GM12878 (cell line): ENCODE measurements at regions not wholly inside any gene's neighbourhood (a gene's known extent, or its start where the extent isn't known, plus 50 kb on each side); places are given as distances from the start of the nearest gene placed in this dataset.

Experiments
- ATAC-seq: fragments of 200-7000 bp; cut with Tn5 transposase; 3 replicates; pipeline ENCODE4 v1.9.1; 2020; ENCODE audit warnings: mild to moderate bottlenecking, moderate library complexity
- BruUV-seq: library from RNA; stranded (reverse); fragments of 400-500 nt; replicated peaks from 2 replicates; lab custom pipeline; 2021; lab: Mats Ljungman, UMichigan
- CTCF ChIA-PET: fragments of 300-600 bp; sonication (Branson Sonifier 250); formaldehyde crosslinking; extraction: SDS; loops from one replicate; lab custom pipeline; 2021; ENCODE audit warnings: inconsistent platforms; lab: Yijun Ruan, JAX
- POLR2A ChIA-PET: fragments of 350-600 bp; formaldehyde crosslinking; extraction: SDS; loops from one replicate; lab custom pipeline; 2021; ENCODE audit warnings: inconsistent platforms; lab: Charles Lee
- RAD21 ChIA-PET: fragments of 300-600 bp; sonication (Branson Sonifier 250); formaldehyde crosslinking; loops from one replicate; lab custom pipeline; 2023; ENCODE audit warnings: antibody characterized with exemption; ENCODE audit not compliant: unreplicated experiment; lab: Charles Lee
- SMC1A ChIA-PET: fragments of 300-600 bp; sonication (Branson Sonifier 250); formaldehyde crosslinking; loops from one replicate; lab custom pipeline; 2023; ENCODE audit not compliant: unreplicated experiment, uncharacterized antibody; lab: Charles Lee
- DNase-seq: peaks from one replicate; pipeline ENCODE4 v3.0.0-alpha.2; 2011; ENCODE audit warnings: low read depth, low spot score
- FAIRE-seq: peaks from 3 replicates; lab custom pipeline; 2011; peaks lifted over from hg19 to GRCh38; lab: Jason Lieb, UNC
- H2AFZ ChIP-seq: 2 replicates; pipeline ENCODE4 v1.6.0; 2011; ENCODE audit warnings: low read depth, low read length, control low read depth; ENCODE audit not compliant: control insufficient read depth
- H3K27ac ChIP-seq: 2 replicates; pipeline ENCODE4 v1.5.1; 2011; ENCODE audit warnings: control low read depth; ENCODE audit not compliant: control insufficient read depth, insufficient read depth
- H3K27me3 ChIP-seq, 2 experiments: replicated peaks in 1 of 2; 2 replicates each; pipeline versions ENCODE4 v1.6.0 to v1.6.1; 2011; ENCODE audit warnings: low read length in 1 of 2; ENCODE audit not compliant: control insufficient read depth in 2 of 2, insufficient read depth in 2 of 2
- H3K36me3 ChIP-seq, 2 experiments: 2 replicates each; pipeline ENCODE4 v1.5.1; 2011; ENCODE audit warnings: low read length in 1 of 2; ENCODE audit not compliant: control insufficient read depth in 2 of 2, insufficient read depth in 2 of 2
- H3K4me1 ChIP-seq: 2 replicates; pipeline ENCODE4 v1.6.1; 2011; ENCODE audit warnings: mild to moderate bottlenecking, low read length, moderate library complexity, mixed read lengths; ENCODE audit not compliant: control insufficient read depth, insufficient read depth
- H3K4me2 ChIP-seq: 2 replicates; pipeline ENCODE4 v1.6.0; 2011; ENCODE audit warnings: control low read depth; ENCODE audit not compliant: control insufficient read depth, insufficient read depth
- H3K4me3 ChIP-seq: fragments of 200-600 bp; sonication (generic); 2 replicates; pipeline ENCODE4 v1.5.1; 2016
- H3K79me2 ChIP-seq: 2 replicates; pipeline ENCODE4 v1.6.0; 2011; ENCODE audit warnings: low read length; ENCODE audit not compliant: control insufficient read depth, insufficient read depth
- H3K9ac ChIP-seq: 2 replicates; pipeline ENCODE4 v1.8.0; 2011; ENCODE audit warnings: low read length, control low read depth, mixed read lengths; ENCODE audit not compliant: control insufficient read depth, insufficient read depth
- H3K9me3 ChIP-seq: replicated peaks from 3 replicates; pipeline ENCODE4 v1.5.1; 2011; ENCODE audit warnings: mild to moderate bottlenecking, low read length; ENCODE audit not compliant: control insufficient read depth, insufficient read depth
- H4K20me1 ChIP-seq: 2 replicates; pipeline ENCODE4 v1.6.0; 2011; ENCODE audit not compliant: control insufficient read depth, insufficient read depth
- ASH2L ChIP-seq: fragments of 300-600, 200-600 bp; sonication (generic); IDR thresholded peaks from 2 replicates; pipeline ENCODE4 v1.6.1; 2017; ENCODE audit warnings: low read depth, mild to moderate bottlenecking, borderline replicate concordance
- BMI1 ChIP-seq: fragments of 450-650 bp; IDR thresholded peaks from 2 replicates; pipeline ENCODE4 v1.6.1; 2016; ENCODE audit warnings: mild to moderate bottlenecking, moderate library complexity, borderline replicate concordance
- RBBP5 ChIP-seq: fragments of 200-600 bp; sonication (generic); conservative IDR thresholded peaks from 2 replicates; pipeline ENCODE4 v1.6.1; 2016
- SPI1 ChIP-seq: IDR thresholded peaks from 2 replicates; pipeline ENCODE4 v1.6.1; 2011; ENCODE audit warnings: low read depth, mild to moderate bottlenecking, low read length, moderate library complexity, borderline replicate concordance; ENCODE audit not compliant: insufficient read depth
- ZZZ3 ChIP-seq: IDR thresholded peaks from 2 replicates; pipeline ENCODE4 v1.6.1; 2011; ENCODE audit warnings: low read depth; ENCODE audit not compliant: control insufficient read depth, insufficient read length
- WGBS: methylation state at CpG from one replicate; pipeline ENCODE4 v1.1.6; 2016; ENCODE audit warnings: low lambda C conversion rate; ENCODE audit not compliant: insufficient replicate concordance, insufficient coverage; ENCODE audit errors: missing lambda C conversion rate; 5-methylcytosine and 5-hydroxymethylcytosine counted together
- in situ Hi-C: fragments of 300-500 bp; cut with MboI; formaldehyde crosslinking; loops from 9 replicates; pipeline ENCODE4 v1.14.3; 2018; ENCODE audit warnings: mixed read lengths
- intact Hi-C: fragments of 100-400 bp; cut with micrococcal nuclease; formaldehyde crosslinking; loops from one replicate; pipeline ENCODE4 v1.14.2; 2022; ENCODE audit not compliant: unreplicated experiment

DNA sequence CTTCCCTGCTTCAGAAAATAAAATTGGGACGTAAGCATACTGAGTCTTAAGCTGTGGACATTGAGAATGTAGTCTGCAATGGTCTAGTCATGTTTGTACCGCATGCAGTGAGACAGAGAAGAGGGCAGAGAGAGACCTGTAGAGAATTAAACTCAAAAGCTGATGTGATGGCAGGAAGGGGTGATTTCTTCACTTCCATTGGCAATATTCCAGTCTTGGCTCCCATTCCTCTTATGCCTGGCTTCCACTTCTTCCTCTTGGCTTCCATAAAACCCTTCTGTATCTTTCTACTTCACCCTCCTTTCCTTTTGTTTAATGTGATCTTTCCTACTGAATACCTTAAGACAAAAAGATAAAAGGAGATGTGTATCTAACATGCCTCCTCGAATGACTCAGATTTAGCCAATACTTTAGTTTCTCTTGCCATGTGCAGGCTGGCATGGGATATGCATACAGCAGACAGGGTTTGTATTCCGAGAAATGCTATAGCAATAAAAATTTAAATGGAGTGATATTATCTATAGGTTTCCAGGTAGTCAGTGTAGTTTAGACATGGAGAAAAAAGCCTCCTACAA lies 423.1 kb upstream of the DYNLRB2 start (continued):
- TF ChIP-seq ZZZ3 (no peak), RBBP5 (no peak)

GRCh38 chr16:80116711-80117110 lies 424.1 kb upstream of the DYNLRB2 start:
- ChIA-PET RAD21 (no interaction called here), CTCF (no interaction called here)
- no peaks in the 10 kb centered on the region for H3K36me3 ChIP-seq

DNA sequence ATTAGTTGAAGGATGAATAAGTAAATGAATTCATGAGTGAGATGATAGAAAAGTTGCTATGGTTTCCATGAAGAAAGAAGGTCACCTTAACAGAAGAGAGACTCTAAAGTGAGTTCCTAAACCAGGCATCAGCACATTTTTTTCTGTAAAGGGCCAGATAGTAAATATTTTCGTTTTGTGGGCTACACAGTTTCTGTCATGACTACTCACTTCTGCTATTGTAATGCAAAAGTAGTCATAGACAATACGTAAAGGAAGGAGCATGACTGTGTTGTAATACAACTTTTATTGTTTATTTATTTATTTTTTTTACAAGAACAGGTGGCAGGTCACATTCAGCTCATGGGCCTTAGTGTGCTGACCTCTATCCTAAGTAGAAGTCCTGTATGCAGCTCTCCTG lies 426.1 kb upstream of the DYNLRB2 start:
- no peaks in the 10 kb centered on the region for H4K20me1 ChIP-seq
- POLR2A ChIA-PET, result no interaction called here

More at GRCh38 chr16:80116711-80117110, 424.1 kb upstream of the DYNLRB2 start:
- no peak overlapping the region for H2AFZ ChIP-seq
- BruUV-seq, result no TSS peak
- no peaks in the 10 kb centered on the region for H3K79me2 ChIP-seq
- H3K27me3 ChIP-seq, result no peaks in the 10 kb centered on the region
- in situ Hi-C loops (no loop called here), intact Hi-C loops (no loop called here)
- ChIA-PET POLR2A (no interaction called here), SMC1A (no interaction called here)
- no peaks in the 10 kb centered on the region for H3K4me1 ChIP-seq
- no peaks in the 10 kb centered on the region for H4K20me1 ChIP-seq
- H3K4me3 ChIP-seq, result no peak overlapping the region
- ATAC-seq, result no peak
- no peaks in the 10 kb centered on the region for H3K9me3 ChIP-seq
- no peak for TF ChIP-seq BMI1
- DNase-seq, result no peak
- no peak for FAIRE-seq
- no peak overlapping the region for H3K4me2 ChIP-seq
- H3K27ac ChIP-seq, result no peak overlapping the region
- no peak overlapping the region for H3K9ac ChIP-seq

More for the DNA sequence above, 426.1 kb upstream of the DYNLRB2 start:
- H3K9ac ChIP-seq, result no peak overlapping the region
- no peak for ATAC-seq
- BruUV-seq, result no TSS peak
- H3K4me3 ChIP-seq, result no peak overlapping the region
- intact Hi-C loops, result no loop called here
- CTCF ChIA-PET, result no interaction called here
- no peak for DNase-seq
- in situ Hi-C loops, result no loop called here
- no peaks in the 10 kb centered on the region for H3K27me3 ChIP-seq
- peak; percentile 28; the same call in 1 of the 2 replicates for TF ChIP-seq SPI1
- no peak for TF ChIP-seq ASH2L
- TF ChIP-seq, all 136 proteins: peak for 1
- no peaks in the 10 kb centered on the region for H3K36me3 ChIP-seq
- H3K4me2 ChIP-seq, result no peak overlapping the region
- H3K27ac ChIP-seq, result no peak overlapping the region
- H2AFZ ChIP-seq, result no peak overlapping the region
- ChIA-PET RAD21 (no interaction called here), SMC1A (no interaction called here)
- no peaks in the 10 kb centered on the region for H3K79me2 ChIP-seq
- FAIRE-seq, result no peak
- WGBS, result 0% methylated on average over 2 of the region's 2 CpGs
- H3K4me1 ChIP-seq, result no peaks in the 10 kb centered on the region
- no peaks in the 10 kb centered on the region for H3K9me3 ChIP-seq
